ENCODE measurements at regions not wholly inside any gene's neighbourhood (a gene's known extent, or its start where the extent isn't known, plus 50 kb on each side); places are given as distances from the start of the nearest gene placed in this dataset.
"Not testable (repeated sequence)": the region's sequence is repeated elsewhere in the genome, so short reads cannot be mapped to it uniquely, and the experiment has no call there.

- no peaks in the 10 kb centered on the region for H3K4me1 ChIP-seq (ENCODE audit: control insufficient read depth, insufficient read depth, low read length)
- ATAC-seq, result no peak
- no peak overlapping the region for H3K27ac ChIP-seq (ENCODE audit: low read length)
- H3K4me3 ChIP-seq (ENCODE audit: low read depth in 2 of 2, low read length in 2 of 2), result no peak overlapping the region
- in situ Hi-C loops (cut with HindIII; ENCODE audit: low pct_unique_long_range_greater_than_20kb, low sequenced_read_pairs) (no loop called here), intact Hi-C loops (cut with micrococcal nuclease; ENCODE audit: unreplicated experiment) (no loop called here)
- H3K9me3 ChIP-seq (ENCODE audit: control insufficient read depth, insufficient read depth, low read depth, low read length), result no peaks in the 10 kb centered on the region
- POLR2A ChIA-PET, result no interaction called here
- DNase-seq (ENCODE audit: low read depth, low spot score), result no peak
- no peaks in the 10 kb centered on the region for H3K36me3 ChIP-seq (ENCODE audit: control insufficient read depth, insufficient read depth, low read length)
- CTCF ChIA-PET, result no interaction called here
- H3K27me3 ChIP-seq (ENCODE audit: control insufficient read depth, insufficient read depth, low read length), result no peaks in the 10 kb centered on the region
- no peak for TF ChIP-seq REST (IDR thresholded peaks at IDR 0.05; ENCODE audit: insufficient read depth in 1 of 2, low read depth in 2 of 2, low read length in 1 of 2)
- no peak for TF ChIP-seq SIN3A (IDR thresholded peaks at IDR 0.05; ENCODE audit: borderline replicate concordance, insufficient read depth, low read depth, low read length)
- TF ChIP-seq CTCF (IDR thresholded peaks at IDR 0.05), result no peak
- TF ChIP-seq POLR2AphosphoS5 (IDR thresholded peaks at IDR 0.05; ENCODE audit: low read depth, low read length), result no peak
- TF ChIP-seq TCF7L2 (IDR thresholded peaks at IDR 0.05; ENCODE audit: low read depth, low read length), result no peak
- no TSS peak for BruUV-seq (replicated peaks)
Observed at GRCh38 chr9:13804532-13804931, 509.4 kb downstream of the NFIB start.

GRCh38 chr9:13800776-13801175, 513.2 kb downstream of the NFIB start:
- POLR2A ChIA-PET, result no interaction called here
- CTCF ChIA-PET, result no interaction called here
- DNase-seq (ENCODE audit: low read depth, low spot score) (no peak), ATAC-seq (no peak)
- H3K4me1 ChIP-seq (ENCODE audit: control insufficient read depth, insufficient read depth, low read length), result no peaks in the 10 kb centered on the region
- no peaks in the 10 kb centered on the region for H3K36me3 ChIP-seq (ENCODE audit: control insufficient read depth, insufficient read depth, low read length)
- intact Hi-C loops (cut with micrococcal nuclease; ENCODE audit: unreplicated experiment) (no loop called here), in situ Hi-C loops (cut with HindIII; ENCODE audit: low pct_unique_long_range_greater_than_20kb, low sequenced_read_pairs) (no loop called here)
- no peak overlapping the region for H3K27ac ChIP-seq (ENCODE audit: low read length)
- no peaks in the 10 kb centered on the region for H3K9me3 ChIP-seq (ENCODE audit: control insufficient read depth, insufficient read depth, low read depth, low read length)
- no peaks in the 10 kb centered on the region for H3K27me3 ChIP-seq (ENCODE audit: control insufficient read depth, insufficient read depth, low read length)
- no peak overlapping the region for H3K4me3 ChIP-seq (ENCODE audit: low read depth in 2 of 2, low read length in 2 of 2)
- no TSS peak for BruUV-seq (replicated peaks)
- TF ChIP-seq CTCF (IDR thresholded peaks at IDR 0.05) (no peak), POLR2AphosphoS5 (IDR thresholded peaks at IDR 0.05; ENCODE audit: low read depth, low read length) (no peak), SIN3A (IDR thresholded peaks at IDR 0.05; ENCODE audit: borderline replicate concordance, insufficient read depth, low read depth, low read length) (no peak), REST (IDR thresholded peaks at IDR 0.05; ENCODE audit: insufficient read depth in 1 of 2, low read depth in 2 of 2, low read length in 1 of 2) (no peak), TCF7L2 (IDR thresholded peaks at IDR 0.05; ENCODE audit: low read depth, low read length) (no peak)

- H3K4me3 ChIP-seq (ENCODE audit: low read depth in 2 of 2, low read length in 2 of 2); intact Hi-C loops (cut with micrococcal nuclease; ENCODE audit: unreplicated experiment); H3K9me3 ChIP-seq (ENCODE audit: control insufficient read depth, insufficient read depth, low read depth, low read length); BruUV-seq (replicated peaks); H3K27me3 ChIP-seq (ENCODE audit: control insufficient read depth, insufficient read depth, low read length); in situ Hi-C loops (cut with HindIII; ENCODE audit: low pct_unique_long_range_greater_than_20kb, low sequenced_read_pairs); H3K36me3 ChIP-seq (ENCODE audit: control insufficient read depth, insufficient read depth, low read length); H3K27ac ChIP-seq (ENCODE audit: low read length); POLR2A ChIA-PET; H3K4me1 ChIP-seq (ENCODE audit: control insufficient read depth, insufficient read depth, low read length); ATAC-seq; DNase-seq (ENCODE audit: low read depth, low spot score); CTCF ChIA-PET: not testable (repeated sequence)
Observed at GRCh38 chr9:13797701-13798100, 516.2 kb downstream of the NFIB start.
